Stimulated activated CD8-positive, alpha-beta memory T cell treated with anti-CD3 and anti-CD28 coated beads, Interleukin-4, amount 100 ng/mL, for 1 hour (primary cell): ENCODE measurements at regions not wholly inside any gene's neighbourhood (a gene's known extent, or its start where the extent isn't known, plus 50 kb on each side); places are given as distances from the start of the nearest gene placed in this dataset.

Experiments
- DNase-seq, 2 donors: peaks; one replicate each; pipeline ENCODE4 v3.0.0-alpha.2; 2020; ENCODE audit warnings: low read depth in 2 of 2, low spot score in 1 of 2

DNA sequence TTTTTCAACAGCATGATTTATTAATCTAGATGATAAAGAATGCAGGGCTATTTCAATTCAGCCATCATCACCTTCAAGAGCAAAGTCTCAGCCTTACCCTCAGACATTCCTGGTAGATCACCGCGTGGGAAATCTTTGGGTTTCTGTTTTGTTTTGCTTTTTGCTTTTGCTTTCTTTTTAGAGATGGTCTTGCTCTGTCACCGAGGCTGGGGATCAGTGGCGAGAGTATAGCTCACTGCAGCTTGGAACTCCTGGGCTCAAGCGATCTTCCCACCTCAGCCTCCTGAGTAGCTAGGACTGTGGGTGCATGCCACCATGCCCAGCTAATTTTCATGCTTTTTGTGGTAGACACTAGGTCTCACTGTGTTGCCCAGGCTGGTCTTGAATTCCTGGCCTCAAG lies 289.7 kb downstream of the AJAP1 start:
- DNase-seq, result no peak

- no peak for DNase-seq
Observed at GRCh38 chr1:4939266-4939665, 284.9 kb downstream of the AJAP1 start.

GRCh38 chr1:4937876-4938534 lies 283.6 kb downstream of the AJAP1 start:
- no peak for DNase-seq

GRCh38 chr1:4935807-4936206 lies 281.4 kb downstream of the AJAP1 start:
- no peak for DNase-seq

DNA sequence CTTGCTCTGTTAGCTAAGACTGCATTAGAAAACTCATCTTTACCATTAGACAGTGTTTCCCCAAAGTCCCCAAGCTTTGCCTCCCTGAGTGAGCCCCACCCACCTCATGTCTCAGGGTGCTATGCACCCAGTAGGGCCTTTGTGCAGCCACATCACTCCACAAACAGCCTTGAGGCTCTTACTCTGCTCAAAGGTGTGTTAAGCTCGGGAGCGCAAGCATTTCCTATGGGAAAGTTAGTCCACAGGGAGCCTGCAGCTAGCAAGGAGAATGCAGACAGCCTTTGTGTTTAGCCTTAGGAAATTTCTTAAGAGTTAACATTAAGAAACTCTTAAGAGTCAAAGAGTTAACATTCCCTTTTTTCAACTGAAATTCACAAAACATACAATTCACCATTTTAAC lies 278.8 kb downstream of the AJAP1 start:
- DNase-seq, result no peak

DNA sequence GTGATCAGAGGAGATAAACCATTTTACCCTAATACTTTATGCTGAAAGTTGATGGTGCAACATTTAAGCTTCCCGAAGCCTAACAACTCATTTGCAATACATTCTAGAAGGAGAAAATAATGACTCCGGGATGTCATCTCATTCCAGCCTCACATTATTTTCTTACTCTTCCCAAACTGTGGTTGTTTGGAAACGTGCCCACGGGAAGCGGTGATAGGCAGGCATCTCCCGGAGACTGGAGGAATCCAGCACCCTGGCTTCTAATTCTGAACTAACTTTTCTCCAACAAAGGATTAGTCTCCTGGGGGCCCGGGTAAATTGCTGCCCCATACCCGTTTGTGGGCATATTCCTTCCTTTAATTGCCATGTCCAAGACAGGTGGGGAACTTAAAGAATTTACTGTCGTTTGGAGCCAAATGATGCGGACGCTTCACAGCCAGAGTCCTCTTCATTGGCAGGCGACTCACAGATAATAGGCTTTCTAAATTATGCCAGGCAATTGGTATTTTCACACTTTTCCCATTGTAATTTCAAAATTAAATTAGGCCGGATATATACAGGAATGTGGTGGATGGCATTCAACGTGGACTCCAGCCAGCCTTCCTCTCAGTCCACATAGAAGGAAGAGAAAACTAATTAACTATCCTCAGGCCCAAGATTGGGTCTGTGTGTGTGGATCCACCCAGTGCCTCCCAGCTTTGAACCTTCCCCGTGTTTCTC lies 278.1 kb downstream of the AJAP1 start:
- DNase-seq, result no peak

DNA sequence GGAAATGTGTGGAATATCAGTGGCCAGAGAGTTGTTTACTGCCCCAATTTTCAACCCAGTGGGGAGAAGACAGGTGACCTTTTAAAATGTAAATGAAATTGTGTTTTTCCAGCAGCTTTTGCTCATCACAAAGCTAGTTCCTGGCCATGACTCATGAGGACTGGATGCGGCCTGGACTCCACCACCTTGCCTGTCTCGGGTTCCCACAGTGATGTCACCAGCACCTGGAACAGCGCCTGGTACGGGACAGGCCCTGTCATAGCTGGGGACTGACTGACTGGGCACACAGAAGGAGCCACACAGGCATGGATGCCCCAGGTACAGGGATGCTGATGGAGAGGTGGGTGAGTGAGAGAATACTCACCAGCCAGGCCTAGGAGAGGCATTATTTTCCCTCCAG lies 277.1 kb downstream of the AJAP1 start:
- no peak for DNase-seq

DNA sequence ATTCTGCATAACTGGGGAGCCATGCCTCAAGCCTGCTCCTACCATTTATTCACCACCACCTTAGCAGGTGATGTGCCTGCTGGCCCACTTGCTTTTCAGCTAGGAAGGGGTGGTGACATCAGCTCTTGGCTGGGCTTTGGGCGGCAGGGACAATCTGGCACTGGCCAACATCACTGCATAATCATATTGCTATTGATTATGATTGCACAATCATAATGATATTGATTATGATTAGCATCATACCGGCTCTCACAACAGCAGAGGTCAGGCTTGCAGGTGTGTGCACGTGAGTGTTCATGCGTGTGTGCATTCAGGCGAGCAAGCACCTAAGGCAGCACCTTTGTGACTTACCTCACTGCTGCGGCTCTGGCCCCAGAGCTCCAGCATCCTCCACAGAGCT lies 273.8 kb downstream of the AJAP1 start:
- no peak for DNase-seq

DNA sequence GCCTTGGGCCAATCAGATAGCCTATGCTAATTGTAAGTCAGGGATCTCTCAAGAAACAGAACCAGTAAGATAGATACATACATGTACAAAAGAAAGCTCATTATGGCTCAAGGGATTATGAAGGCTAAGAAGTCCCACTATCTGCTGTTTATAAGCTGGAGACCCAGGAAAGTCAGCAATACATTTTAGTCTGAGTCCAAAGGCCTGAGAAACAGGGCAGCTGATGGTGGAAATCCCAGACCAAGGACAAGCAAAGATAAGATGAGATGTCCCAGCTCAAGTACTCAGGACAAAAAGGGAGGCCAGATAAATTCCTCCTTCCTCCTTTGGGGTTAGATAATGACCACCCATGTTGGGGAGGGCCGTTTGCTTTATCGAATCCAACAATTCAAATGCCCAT lies 269.9 kb downstream of the AJAP1 start:
- no peak for DNase-seq

- no peak for DNase-seq
Observed at GRCh38 chr1:4916610-4917009, 262.2 kb downstream of the AJAP1 start.

DNA sequence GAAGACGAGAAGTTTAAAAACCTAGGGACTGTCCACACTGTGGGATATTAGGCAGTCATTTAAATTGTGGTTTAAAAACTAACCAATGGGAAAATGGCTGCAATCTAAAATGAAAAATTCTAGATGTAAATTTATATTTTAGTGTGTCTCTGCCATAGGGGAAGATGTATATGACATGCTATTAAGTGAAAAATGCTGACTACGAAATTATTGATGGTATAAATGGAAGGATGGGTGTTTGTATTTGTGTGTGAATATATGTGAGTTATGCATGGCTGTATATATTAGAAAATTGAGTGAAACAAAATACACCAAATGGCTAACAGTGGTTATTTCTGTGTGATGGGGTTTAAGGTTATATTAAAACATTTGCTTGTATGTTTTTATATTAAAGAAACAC lies 260.7 kb downstream of the AJAP1 start:
- no peak for DNase-seq

DNA sequence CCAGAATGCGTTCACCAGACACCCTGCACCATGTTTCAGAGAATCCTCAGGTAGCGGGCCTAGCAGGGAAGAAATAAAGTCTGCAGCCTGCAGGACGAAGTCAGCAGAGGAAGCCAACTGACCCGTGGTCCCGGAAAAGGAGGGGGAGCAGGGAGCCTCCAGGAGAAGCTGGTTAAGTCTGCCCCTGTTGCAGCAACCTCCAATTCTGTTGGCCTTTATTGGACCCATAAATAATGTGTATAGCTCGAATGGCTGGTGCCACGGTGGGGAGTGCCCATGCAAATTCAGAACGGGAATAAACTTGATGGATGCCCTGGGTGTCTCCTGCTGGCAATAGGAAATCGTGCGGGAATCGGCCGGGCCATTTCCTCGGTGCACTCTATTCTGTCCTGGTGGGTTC lies 254.1 kb downstream of the AJAP1 start:
- DNase-seq, result no peak

DNA sequence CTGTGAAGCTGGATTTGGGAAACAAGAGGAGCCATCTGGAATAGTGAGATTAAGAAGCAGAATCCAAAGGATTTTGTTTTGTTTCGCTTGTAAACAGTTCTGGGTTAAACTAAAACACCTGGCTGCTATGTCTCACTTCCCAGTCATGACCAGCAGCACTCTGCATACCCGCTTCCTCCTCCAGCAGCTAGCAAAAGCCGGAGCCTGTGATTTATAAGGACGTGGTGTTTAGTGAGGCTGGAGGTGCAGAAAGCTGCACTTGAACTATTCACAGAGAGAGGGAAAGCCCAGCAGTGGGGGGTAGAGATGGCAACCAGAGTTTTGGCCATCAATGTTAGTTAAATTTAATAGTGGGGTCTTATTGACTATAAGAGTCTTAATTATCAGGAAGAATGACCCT lies 240.2 kb downstream of the AJAP1 start:
- no peak for DNase-seq

DNA sequence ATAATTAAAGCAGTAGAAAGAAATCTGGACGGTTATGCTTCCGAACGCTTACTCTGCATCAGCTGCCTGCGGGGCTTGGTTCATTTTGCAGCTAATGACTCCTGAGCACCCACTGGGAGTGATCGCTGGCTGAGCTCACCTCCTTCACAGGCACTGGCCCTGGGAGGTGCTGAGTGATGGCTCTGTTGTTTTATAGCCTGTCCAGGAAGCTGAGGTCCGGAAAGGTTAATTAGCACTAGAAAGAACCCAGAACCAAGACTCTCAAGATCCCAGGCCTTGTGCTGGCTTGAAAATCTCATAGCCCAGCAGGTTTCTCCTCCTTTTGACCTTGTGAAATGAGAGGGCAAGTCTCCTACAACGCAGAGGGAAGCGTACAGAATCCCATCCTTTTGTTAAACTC lies 226.2 kb downstream of the AJAP1 start:
- DNase-seq, result no peak

DNA sequence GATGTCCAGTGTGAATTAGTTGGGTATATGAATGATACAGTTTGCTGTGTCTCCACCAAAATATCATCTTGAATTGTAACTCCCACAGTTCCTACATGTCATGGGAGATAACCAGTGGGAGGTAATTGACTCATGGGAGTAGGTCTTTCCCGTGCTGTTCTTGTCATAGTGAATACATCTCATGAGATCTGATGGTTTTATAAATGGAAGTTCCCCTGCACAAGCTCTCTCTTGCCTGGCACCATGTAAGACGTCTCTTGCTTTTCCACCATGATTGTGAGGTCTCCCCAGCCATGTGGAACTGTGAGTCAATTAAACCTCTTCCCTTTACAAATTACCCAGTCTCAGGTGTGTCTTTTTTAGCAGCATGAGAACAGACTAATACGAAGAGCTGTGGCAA lies 223.0 kb downstream of the AJAP1 start:
- DNase-seq, result no peak

DNA sequence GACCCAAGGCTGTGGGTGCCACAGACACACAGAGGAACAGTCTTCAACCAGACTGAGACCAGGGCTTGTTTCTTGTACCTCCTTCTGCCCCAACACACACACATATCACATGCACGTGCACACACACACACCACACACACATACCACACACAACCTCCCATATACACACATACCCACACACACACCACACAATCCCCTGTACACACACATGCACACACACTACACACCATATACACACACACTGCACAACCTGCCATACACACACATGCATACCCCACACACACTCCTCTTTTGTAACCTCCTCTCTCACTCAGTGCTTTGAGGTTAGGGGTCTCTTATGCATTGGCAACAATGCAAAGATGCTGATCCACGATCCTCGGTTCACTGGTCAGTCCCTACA lies 217.0 kb downstream of the AJAP1 start:
- no peak for DNase-seq

GRCh38 chr1:4868521-4868920 lies 214.1 kb downstream of the AJAP1 start:
- no peak for DNase-seq

GRCh38 chr1:4856396-4856795 lies 202.0 kb downstream of the AJAP1 start:
- no peak for DNase-seq

- DNase-seq, result no peak
Observed at GRCh38 chr1:4854367-4854766, 200.0 kb downstream of the AJAP1 start.

GRCh38 chr1:4853904-4854303 lies 199.5 kb downstream of the AJAP1 start:
- DNase-seq, result no peak

DNA sequence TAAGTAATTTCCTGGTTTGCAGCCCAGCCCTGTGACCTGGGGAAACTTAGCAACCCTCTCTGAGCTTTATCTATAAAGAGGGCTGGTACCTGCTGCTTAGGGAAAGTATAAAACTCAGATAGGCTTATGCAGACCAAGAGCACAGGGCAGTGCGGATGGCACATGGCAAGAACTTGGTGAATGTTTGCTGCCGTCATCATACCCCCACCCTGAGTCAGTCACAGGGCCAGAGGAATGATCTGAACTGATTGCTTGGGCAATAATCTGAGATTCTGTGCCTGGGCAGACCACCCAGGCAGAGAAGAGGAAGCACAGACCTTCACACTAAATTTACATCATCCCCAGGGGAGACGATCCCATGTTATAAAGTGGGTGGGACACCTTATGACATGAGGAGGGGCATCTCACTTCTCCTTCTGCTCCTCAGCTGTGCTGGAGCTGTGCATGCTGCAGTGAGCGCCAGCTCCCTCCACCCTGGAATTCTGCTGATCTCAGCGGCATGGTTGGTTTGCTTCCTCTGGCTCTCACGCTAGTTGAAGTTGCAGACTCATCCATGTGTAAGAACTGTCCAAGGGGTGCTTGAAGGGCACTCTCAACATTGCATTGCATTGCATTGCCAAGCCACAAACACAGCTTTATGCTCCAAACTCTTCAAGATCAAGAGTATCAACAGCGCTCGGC lies 197.1 kb downstream of the AJAP1 start:
- no peak for DNase-seq

DNA sequence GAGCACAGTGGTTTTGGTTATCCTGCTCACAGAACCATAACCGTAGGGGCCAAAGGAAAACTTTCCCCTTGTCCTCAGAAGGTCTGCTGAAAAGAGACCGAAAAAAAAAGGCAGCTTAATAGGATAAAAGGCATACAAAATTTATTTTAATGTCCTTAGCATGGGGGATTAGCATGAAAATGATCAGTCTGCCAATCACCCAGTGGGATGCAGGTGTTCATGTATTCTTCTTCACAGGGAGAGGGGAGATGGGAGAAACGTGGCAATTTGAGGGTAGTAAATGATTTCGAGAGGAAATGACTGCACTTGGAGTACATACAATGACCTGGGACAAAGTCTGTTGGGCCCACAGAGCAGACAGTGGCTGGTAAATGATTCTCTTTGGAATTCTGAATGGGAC lies 194.0 kb downstream of the AJAP1 start:
- no peak for DNase-seq

DNA sequence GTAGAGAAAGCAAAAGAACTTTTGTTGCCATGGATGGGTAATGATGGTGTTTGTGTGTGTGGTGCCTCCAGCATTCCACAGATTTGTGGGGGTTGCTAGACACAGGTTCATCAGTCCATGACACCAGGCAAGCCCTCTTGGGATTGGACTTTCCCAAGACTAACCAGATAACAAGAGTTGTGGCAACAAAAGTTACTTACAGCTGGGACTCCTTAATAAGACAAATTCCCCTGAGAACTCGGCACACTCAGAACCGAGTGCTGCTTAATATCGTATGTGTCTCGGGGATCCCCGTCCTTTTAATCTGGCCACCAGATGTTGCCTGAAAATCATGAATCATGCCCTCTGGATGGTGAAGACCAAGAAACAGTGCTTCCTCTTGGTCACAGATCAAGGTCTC lies 193.3 kb downstream of the AJAP1 start:
- no peak for DNase-seq
